ENCODE measurements at regions not wholly inside any gene's neighbourhood (a gene's known extent, or its start where the extent isn't known, plus 50 kb on each side); places are given as distances from the start of the nearest gene placed in this dataset.

GRCh38 chr3:111336511-111336910, 205.5 kb upstream of the CD96 start (continued):
- TF ChIP-seq, protein P1, sequence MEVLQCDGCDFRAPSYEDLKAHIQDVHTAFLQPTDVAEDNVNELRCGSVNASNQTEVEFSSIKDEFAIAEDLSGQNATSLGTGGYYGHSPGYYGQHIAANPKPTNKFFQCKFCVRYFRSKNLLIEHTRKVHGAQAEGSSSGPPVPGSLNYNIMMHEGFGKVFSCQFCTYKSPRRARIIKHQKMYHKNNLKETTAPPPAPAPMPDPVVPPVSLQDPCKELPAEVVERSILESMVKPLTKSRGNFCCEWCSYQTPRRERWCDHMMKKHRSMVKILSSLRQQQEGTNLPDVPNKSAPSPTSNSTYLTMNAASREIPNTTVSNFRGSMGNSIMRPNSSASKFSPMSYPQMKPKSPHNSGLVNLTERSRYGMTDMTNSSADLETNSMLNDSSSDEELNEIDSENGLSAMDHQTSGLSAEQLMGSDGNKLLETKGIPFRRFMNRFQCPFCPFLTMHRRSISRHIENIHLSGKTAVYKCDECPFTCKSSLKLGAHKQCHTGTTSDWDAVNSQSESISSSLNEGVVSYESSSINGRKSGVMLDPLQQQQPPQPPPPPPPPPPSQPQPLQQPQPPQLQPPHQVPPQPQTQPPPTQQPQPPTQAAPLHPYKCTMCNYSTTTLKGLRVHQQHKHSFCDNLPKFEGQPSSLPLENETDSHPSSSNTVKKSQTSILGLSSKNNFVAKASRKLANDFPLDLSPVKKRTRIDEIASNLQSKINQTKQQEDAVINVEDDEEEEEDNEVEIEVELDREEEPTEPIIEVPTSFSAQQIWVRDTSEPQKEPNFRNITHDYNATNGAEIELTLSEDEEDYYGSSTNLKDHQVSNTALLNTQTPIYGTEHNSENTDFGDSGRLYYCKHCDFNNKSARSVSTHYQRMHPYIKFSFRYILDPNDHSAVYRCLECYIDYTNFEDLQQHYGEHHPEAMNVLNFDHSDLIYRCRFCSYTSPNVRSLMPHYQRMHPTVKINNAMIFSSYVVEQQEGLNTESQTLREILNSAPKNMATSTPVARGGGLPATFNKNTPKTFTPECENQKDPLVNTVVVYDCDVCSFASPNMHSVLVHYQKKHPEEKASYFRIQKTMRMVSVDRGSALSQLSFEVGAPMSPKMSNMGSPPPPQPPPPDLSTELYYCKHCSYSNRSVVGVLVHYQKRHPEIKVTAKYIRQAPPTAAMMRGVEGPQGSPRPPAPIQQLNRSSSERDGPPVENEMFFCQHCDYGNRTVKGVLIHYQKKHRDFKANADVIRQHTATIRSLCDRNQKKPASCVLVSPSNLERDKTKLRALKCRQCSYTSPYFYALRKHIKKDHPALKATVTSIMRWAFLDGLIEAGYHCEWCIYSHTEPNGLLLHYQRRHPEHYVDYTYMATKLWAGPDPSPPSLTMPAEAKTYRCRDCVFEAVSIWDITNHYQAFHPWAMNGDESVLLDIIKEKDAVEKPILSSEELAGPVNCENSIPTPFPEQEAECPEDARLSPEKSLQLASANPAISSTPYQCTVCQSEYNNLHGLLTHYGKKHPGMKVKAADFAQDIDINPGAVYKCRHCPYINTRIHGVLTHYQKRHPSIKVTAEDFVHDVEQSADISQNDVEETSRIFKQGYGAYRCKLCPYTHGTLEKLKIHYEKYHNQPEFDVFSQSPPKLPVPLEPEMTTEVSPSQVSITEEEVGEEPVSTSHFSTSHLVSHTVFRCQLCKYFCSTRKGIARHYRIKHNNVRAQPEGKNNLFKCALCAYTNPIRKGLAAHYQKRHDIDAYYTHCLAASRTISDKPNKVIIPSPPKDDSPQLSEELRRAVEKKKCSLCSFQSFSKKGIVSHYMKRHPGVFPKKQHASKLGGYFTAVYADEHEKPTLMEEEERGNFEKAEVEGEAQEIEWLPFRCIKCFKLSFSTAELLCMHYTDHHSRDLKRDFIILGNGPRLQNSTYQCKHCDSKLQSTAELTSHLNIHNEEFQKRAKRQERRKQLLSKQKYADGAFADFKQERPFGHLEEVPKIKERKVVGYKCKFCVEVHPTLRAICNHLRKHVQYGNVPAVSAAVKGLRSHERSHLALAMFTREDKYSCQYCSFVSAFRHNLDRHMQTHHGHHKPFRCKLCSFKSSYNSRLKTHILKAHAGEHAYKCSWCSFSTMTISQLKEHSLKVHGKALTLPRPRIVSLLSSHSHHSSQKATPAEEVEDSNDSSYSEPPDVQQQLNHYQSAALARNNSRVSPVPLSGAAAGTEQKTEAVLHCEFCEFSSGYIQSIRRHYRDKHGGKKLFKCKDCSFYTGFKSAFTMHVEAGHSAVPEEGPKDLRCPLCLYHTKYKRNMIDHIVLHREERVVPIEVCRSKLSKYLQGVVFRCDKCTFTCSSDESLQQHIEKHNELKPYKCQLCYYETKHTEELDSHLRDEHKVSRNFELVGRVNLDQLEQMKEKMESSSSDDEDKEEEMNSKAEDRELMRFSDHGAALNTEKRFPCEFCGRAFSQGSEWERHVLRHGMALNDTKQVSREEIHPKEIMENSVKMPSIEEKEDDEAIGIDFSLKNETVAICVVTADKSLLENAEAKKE (CRISPR knock-in tag; IDR thresholded peaks at IDR 0.05) = no peak
- TF ChIP-seq, protein P2, sequence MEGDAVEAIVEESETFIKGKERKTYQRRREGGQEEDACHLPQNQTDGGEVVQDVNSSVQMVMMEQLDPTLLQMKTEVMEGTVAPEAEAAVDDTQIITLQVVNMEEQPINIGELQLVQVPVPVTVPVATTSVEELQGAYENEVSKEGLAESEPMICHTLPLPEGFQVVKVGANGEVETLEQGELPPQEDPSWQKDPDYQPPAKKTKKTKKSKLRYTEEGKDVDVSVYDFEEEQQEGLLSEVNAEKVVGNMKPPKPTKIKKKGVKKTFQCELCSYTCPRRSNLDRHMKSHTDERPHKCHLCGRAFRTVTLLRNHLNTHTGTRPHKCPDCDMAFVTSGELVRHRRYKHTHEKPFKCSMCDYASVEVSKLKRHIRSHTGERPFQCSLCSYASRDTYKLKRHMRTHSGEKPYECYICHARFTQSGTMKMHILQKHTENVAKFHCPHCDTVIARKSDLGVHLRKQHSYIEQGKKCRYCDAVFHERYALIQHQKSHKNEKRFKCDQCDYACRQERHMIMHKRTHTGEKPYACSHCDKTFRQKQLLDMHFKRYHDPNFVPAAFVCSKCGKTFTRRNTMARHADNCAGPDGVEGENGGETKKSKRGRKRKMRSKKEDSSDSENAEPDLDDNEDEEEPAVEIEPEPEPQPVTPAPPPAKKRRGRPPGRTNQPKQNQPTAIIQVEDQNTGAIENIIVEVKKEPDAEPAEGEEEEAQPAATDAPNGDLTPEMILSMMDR (conservative IDR thresholded peaks at IDR 0.05; ENCODE audit: low read depth in 2 of 2) = no peak
- TF ChIP-seq ZNF114 (CRISPR knock-in tag; IDR thresholded peaks at IDR 0.05) = no peak
- no peak for TF ChIP-seq JUNB (IDR thresholded peaks at IDR 0.05; ENCODE audit: unreplicated experiment)
- no peak for TF ChIP-seq EZH2phosphoT487 (IDR thresholded peaks at IDR 0.05; ENCODE audit: unreplicated experiment)
- no peak for TF ChIP-seq REST (IDR thresholded peaks at IDR 0.05; ENCODE audit: unreplicated experiment)
- TF ChIP-seq CREB1 (CRISPR knock-in tag; IDR thresholded peaks at IDR 0.05; ENCODE audit: low read depth) = no peak
- no peak for TF ChIP-seq EZH2 (IDR thresholded peaks at IDR 0.05; ENCODE audit: low read depth, unreplicated experiment)
- no peak for TF ChIP-seq ETS1 (IDR thresholded peaks at IDR 0.05)
